ENCODE measurements at regions not wholly inside any gene's neighbourhood (a gene's known extent, or its start where the extent isn't known, plus 50 kb on each side); places are given as distances from the start of the nearest gene placed in this dataset.

GRCh38 chr14:49999826-50000379 lies 107.0 kb downstream of the ARF6 start:
- no peak for DNase-seq

- peak; percentile 92 for DNase-seq
These were observed 107.7 kb downstream of the ARF6 start for GRCh38 chr14:50000380-50001150.

DNA sequence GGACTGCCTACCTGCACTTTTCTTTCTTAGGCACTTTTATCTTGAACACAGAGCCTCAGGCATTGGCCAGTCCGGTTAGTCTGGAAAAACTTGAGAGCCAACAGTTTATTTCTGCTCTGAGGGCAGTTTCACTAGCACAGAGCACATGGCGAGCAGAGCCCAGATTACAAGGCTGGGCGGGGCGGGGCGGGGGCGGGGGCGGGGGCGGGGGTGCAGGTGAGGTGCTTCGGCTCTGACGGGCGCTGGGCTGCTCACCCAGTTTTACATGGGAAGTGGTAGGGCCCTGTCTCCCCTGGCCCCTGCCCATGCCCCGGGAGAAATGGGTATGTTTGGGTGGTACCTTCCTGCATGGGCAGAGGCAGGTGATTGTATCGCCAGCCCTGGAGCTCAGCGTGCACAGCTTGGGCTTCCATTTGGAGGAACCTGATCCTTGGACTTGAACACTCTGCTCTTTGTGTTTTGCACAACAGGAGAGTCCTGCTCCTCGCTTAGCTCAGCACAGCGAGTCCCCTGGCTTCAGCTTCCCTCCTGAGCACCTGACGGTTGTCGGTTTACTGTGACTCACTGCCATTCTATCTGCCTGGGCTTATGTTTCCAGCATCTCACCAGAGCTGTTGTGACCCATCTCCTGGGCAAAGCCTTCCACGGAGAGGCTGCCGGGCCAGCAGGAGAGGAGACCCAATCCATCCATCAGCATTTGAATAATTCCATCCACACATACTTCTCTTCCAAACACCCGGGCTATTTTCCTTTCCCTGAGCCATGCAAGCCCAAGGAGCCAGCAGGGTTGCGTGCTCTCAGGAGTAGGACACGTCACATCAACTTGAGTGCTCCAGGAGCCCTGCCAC lies 108.5 kb downstream of the ARF6 start:
- DNase-seq = peak; percentile 95

DNA sequence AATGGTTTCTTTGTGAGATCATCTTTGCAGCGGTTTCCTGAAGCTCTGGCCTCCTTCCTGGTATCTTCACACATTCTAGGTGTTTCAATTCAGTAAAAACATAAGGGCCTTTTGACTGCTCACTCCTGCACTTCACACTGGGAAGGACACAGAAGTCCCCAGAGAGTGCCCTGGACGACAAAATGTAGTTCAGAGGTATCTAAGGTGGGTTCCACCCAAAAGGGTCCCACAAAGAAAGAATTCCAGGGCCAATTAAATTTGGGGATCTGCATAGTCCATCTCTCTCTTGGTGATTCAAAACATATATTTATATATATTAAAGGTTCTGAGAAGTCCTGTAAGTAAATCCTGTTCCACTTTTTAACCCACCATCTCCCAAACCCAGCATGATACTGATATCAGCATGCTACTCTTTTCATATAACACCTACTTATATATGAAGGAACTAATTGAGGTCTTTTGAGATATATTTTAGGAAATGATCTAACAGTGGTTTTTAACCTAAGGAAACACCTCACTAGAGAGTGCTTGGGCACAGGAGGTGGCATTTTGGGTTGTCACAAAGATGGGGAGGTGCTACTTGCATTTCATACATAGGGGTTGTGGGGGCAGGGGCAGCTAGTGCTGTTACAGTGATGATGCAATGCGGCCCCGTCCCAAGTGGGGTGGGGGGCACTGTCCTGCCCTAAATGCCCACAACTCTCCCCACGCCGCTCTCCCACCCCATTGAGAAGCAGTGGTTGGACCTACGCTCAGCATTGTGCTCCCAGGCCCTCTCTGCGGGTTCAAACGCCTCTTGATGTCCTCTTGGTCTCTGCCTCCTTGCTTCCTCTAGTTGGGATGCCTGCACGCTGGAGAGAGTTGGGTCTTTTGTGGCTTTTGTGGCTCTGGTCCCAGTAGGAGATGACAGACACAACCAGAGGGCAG lies 109.4 kb downstream of the ARF6 start:
- peak; percentile 51 for DNase-seq

DNA sequence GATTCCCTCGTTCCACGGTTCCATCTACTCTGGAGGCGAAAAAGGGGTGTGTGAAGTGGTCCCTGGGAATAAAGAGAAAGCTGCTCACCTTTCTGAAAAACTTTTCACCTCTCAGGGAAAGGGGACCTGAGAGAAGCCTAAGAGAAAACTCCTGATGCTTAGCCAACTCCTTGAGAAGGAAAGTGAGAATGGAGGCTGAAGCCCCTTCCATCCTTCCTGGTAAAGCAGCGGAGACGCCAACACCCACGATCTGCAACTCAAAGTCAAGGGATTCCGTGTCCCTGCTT lies 110.0 kb downstream of the ARF6 start:
- DNase-seq = no peak

DNA sequence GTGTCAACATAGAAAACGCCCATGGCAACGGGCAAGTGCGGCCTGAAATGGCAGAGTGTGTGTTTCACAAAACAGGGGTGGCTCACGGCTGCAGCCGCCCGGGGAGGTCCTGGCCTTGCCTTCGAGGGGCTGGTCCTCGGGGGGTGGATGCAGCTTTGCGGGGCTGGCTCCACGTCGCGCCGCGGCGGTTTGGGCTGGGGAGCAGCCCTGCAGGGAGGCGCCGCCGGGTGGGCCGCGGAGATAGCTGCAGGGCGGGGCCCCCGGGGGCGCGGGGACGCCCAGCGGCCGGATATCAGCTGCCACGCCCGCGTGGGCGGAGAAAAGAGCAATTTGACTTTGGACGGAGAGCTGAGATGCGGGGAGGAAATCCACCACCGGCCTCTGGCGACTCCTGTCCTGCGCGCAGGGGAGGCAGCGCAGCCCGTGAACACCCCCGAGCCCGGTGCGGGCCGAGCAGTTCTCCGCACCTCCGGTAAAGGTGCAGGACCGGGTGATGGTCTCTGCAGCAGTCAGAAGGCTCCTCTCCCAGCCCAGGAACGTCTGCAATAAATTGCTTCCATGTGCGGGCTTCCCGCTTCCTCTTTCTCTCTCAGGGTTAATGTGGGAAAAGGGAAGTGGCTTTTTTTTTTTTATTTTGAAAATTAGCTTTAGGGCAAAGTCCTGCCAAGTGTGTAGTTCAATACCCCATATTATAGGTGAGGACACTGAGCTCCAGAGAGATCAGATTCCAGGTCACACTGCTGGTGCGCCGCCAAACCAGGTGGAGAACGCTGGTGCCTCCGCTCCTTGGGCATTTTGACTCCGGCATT lies 110.5 kb downstream of the ARF6 start:
- peak; percentile 82 for DNase-seq

- DNase-seq = no peak
These were observed 110.2 kb downstream of the VCPKMT start for GRCh38 chr14:50006141-50006540.

- DNase-seq = no peak
These were observed 109.1 kb downstream of the VCPKMT start for GRCh38 chr14:50007123-50007903.

DNA sequence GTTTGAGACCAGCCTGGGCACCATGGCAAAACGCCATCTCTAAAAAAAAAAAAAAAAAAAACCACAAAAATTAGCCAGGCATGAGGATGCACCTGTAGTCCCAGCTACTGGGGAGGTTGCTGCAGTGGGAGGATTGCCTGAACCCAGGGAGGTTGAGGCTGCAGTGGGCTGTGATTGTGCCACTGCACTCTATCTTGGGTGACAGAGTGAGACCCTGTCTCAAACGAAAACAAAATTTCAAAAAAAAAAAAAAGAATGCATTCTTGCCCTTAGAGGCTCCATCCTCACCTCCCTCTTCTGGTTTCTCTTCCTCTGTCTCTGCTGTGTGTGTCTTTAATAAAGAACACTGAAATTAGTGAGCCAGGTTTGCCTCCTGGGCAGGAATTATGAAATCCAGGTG lies 107.8 kb downstream of the VCPKMT start:
- DNase-seq = no peak

DNA sequence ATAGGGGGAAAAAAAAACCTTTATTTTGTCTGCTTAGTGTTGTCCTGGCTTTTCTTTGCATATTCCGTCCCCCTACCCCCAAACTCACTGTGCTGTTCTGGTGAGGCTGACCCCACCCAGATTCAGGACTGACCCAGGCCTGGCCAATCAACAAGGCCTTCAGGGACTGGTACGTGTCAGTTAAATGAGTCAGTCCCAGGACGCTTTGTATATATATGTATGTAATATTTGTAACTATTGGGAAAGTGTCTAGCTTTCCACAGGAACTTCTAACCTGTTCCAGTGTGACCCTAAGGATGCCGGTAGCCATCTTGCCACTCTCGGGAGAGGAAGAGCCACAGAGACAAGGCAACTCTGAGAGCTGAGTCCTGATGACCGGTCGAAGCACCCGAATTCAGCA lies 107.4 kb downstream of the VCPKMT start:
- no peak for DNase-seq

- DNase-seq = no peak
These were observed 105.6 kb downstream of the VCPKMT start for GRCh38 chr14:50010752-50011151.

- DNase-seq = no peak
These were observed 105.1 kb downstream of the VCPKMT start for GRCh38 chr14:50011242-50011641.

- DNase-seq = no peak
These were observed 103.7 kb downstream of the VCPKMT start for GRCh38 chr14:50012644-50013043.

- no peak for DNase-seq
These were observed 103.0 kb downstream of the VCPKMT start for GRCh38 chr14:50013198-50013918.

DNA sequence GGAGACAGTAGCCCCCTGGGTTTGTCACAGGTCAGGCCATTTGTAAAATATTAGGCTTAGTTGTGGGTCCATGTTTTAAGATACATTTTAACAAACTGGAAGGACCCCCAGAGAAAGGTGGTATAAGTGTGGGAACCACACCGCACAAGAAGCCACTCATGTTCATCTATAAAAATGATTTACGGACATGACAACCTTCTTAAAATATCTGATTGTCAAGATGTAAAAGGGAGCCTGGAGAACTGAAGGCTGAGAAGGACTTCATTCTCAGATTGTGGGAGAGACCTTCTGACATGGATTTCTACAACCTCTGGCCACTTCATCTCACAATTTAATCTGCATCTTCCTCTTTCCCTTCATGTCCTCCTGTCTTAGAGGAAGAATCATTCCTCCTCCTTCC lies 102.4 kb downstream of the VCPKMT start:
- no peak for DNase-seq

DNA sequence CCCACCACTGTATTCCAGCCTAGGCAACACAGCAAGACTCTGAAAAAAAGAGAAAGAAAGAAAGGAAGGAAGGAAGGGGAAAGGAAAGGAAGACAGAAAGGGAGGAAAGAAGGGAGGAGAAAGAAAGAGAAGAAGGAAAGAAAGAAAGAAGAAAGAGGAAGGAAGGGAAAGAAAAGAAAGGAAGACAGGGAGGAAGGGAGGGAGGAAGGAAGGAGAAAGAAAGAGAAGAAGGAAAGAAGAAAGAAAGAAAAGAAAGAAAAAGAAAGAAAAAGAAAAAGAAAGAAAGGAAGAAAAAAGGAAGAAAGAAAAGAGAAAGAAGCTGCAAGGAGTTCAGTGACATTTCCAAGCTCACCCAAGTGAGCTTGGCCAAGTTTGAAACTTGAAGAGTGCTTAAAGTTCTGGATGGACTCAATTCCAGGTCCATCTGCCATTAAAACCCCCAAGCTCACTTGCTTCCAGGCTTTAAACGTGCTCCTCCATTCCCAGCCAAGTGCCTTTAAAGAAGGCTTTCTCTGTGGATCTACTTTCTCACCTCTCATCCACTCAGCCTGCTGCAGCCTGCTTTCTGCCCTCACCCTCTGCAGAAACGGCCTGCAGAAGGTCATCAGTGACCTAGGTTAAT lies 101.5 kb downstream of the VCPKMT start:
- DNase-seq = peak; percentile 21

DNA sequence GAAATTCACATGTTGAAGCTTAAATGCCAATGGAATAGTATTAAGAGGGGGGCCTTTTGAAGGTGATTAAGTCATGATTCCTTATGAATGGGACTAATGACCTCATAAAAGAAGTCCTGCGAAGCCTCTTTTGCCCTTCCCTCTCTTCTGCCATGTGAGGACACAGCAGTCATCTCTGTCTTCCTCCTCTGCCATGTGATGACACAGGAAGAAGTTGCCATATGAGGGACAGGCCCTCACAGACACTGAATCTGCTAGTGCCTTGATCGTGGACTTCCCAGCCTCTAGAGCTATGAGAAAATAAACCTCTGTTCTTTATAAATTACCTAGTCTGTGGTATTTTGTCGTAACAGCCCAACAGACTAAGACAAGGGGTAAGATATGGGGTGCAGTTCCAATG lies 100.7 kb downstream of the VCPKMT start:
- no peak for DNase-seq

DNA sequence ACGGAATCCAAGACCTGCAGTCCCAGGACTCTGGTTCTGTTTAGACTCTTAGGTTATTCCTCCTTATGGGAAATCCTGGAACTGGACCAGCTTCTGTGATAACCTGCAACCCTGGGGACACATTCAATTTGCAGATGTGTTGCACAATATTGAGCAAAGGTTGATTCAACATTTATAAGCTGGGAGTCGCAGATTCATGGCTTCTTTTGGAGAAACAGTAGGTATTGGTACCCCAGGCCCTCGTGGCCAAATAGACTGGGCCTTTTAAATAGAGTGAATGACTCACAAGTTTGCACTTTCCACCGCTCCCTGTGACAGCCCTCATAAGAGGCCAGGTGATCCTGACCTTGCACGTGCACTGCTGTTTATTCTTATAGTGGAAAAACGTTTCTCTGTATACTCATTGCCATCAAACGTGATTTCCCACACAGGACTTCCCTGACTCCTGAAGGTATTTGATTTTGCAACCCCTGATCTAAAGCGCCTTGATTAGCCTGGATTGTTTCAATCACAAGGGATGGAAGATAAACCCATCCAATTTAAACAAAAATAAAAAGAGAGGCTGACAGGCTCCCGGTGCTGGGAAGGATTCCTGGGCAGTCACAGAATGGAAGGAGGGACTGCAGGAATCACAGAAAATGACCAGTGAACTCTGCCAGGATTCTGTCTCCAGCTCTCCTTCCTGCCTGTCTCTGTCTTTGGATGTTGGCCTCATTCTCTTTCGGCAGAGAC lies 98.0 kb downstream of the VCPKMT start:
- DNase-seq = no peak

DNA sequence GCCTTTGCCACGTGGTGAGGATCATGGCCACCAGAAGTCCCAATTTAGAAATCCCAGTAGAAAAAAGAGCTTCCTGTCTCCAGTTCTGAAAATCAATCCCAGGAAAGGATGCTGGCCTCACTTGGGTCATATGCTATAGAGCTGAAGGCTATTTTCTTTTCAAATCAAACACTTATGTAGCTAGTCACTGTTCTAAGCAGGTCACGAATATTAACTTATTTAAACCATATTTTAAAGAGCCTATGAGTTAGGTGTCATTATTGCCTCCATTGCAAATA lies 97.5 kb downstream of the VCPKMT start:
- no peak for DNase-seq

- no peak for DNase-seq
These were observed 96.2 kb downstream of the VCPKMT start for GRCh38 chr14:50020184-50020583.
